HCT116 (cell line): ENCODE measurements at regions not wholly inside any gene's neighbourhood (a gene's known extent, or its start where the extent isn't known, plus 50 kb on each side); places are given as distances from the start of the nearest gene placed in this dataset.

ENCODE experiments used
- ATAC-seq: fragments of 200-7000 bp; cut with Tn5 transposase; 2 replicates; pipeline ENCODE4 v1.9.1; 2020; ENCODE audit warnings: mild to moderate bottlenecking, moderate library complexity
- BruUV-seq: library from RNA; stranded (reverse); fragments of 400-500 nt; replicated peaks from 2 replicates; lab custom pipeline; 2021; lab: Mats Ljungman, UMichigan
- CTCF ChIA-PET: fragments of 300-600 bp; sonication (Branson Sonifier 250); formaldehyde crosslinking; loops from one replicate; lab custom pipeline; 2021; ENCODE audit warnings: antibody characterized with exemption; lab: Charles Lee
- POLR2A ChIA-PET: fragments of 300-600, 350-600 bp; sonication (Branson Sonifier 250); formaldehyde crosslinking; loops from one replicate; lab custom pipeline; 2021; ENCODE audit warnings: antibody characterized with exemption; lab: Charles Lee
- RAD21 ChIA-PET, 2 experiments: fragments of 300-600 bp; sonication (Branson Sonifier 250); formaldehyde crosslinking; loops; one replicate each; lab custom pipeline; 2023; ENCODE audit warnings: low total read pairs in 2 of 2; ENCODE audit not compliant: uncharacterized antibody in 2 of 2, unreplicated experiment in 2 of 2, low non-redundant PET in 1 of 2; lab: Charles Lee
- DNase-seq: peaks from one replicate; pipeline ENCODE4 v3.0.0-alpha.2; 2010; ENCODE audit warnings: low read depth, low spot score
- H2AFZ ChIP-seq: fragments of 200-600 bp; shearing (Covaris generic), sonication (generic); 2 replicates; pipeline ENCODE4 v1.6.1; 2017; ENCODE audit warnings: low read depth, mixed run types, mixed read lengths, antibody characterized with exemption, low read length; ENCODE audit not compliant: poor library complexity, severe bottlenecking
- H3K27ac ChIP-seq: 2 replicates; pipeline ENCODE4 v1.5.1; 2012; ENCODE audit warnings: low read depth, low read length
- H3K27me3 ChIP-seq: fragments of 200-600 bp; sonication (generic); 2 replicates; pipeline ENCODE4 v1.6.1; 2016; ENCODE audit warnings: mixed run types, low read length, mixed read lengths; ENCODE audit not compliant: insufficient read depth
- H3K36me3 ChIP-seq, 2 experiments: fragments of 200-500 bp in 1 of 2; fragments of 200-600 bp in 1 of 2; sonication (Bioruptor generic) in 1 of 2; sonication (generic) in 1 of 2; 2 replicates each; pipeline versions ENCODE4 v1.5.1 to v1.6.1; 2014 to 2016; ENCODE audit warnings: low read length in 2 of 2, inconsistent platforms in 1 of 2, mixed read lengths in 1 of 2, mixed run types in 1 of 2; ENCODE audit not compliant: insufficient read depth in 2 of 2, control insufficient read depth in 1 of 2
- H3K4me1 ChIP-seq, 2 experiments: fragments of 200-600 bp in 1 of 2; sonication (generic) in 1 of 2; 2 replicates each; pipeline versions ENCODE4 v1.5.1 to v1.6.1; 2012 to 2017; ENCODE audit warnings: low read length in 2 of 2, inconsistent platforms in 1 of 2, mild to moderate bottlenecking in 1 of 2, mixed read lengths in 1 of 2, mixed run types in 1 of 2, moderate library complexity in 1 of 2; ENCODE audit not compliant: insufficient read depth in 2 of 2, control insufficient read depth in 1 of 2
- H3K4me2 ChIP-seq: fragments of 200-600 bp; sonication (generic); 2 replicates; pipeline ENCODE4 v1.6.1; 2017; ENCODE audit warnings: mixed run types, low read length, mixed read lengths
- H3K4me3 ChIP-seq, 2 experiments: fragments of 200-600 bp in 1 of 2; sonication (generic) in 1 of 2; replicated peaks in 1 of 2; 2 replicates each; pipeline ENCODE4 v1.5.1; 2011 to 2016; ENCODE audit warnings: low read length in 2 of 2, control low read depth in 1 of 2, low read depth in 1 of 2, mild to moderate bottlenecking in 1 of 2, mixed read lengths in 1 of 2, mixed run types in 1 of 2
- H3K79me2 ChIP-seq: fragments of 200-600 bp; sonication (generic); 2 replicates; pipeline ENCODE4 v1.6.1; 2017; ENCODE audit warnings: mild to moderate bottlenecking, mixed run types, low read length, moderate library complexity, mixed read lengths; ENCODE audit not compliant: insufficient read depth
- H3K9ac ChIP-seq: fragments of 200-600 bp; sonication (generic); 2 replicates; pipeline ENCODE4 v1.6.1; 2016; ENCODE audit warnings: low read length, mixed read lengths
- H3K9me2 ChIP-seq: fragments of 200-600 bp; sonication (generic), shearing (Covaris generic); 2 replicates; pipeline ENCODE4 v1.6.1; 2017; ENCODE audit warnings: mixed run types, mild to moderate bottlenecking, moderate library complexity; ENCODE audit not compliant: insufficient read depth
- H3K9me3 ChIP-seq, 2 experiments: fragments of 200-500 bp in 1 of 2; fragments of 200-600 bp in 1 of 2; sonication (Bioruptor generic) in 1 of 2; sonication (generic) in 1 of 2; 2 replicates each; pipeline ENCODE4 v1.6.1; 2014 to 2017; ENCODE audit warnings: low read length in 2 of 2, mixed read lengths in 2 of 2, inconsistent platforms in 1 of 2, low read depth in 1 of 2, mild to moderate bottlenecking in 1 of 2, mixed run types in 1 of 2, moderate library complexity in 1 of 2; ENCODE audit not compliant: control insufficient read depth in 1 of 2, insufficient read depth in 1 of 2
- H4K20me1 ChIP-seq: fragments of 200-600 bp; sonication (generic), shearing (Covaris generic); 2 replicates; pipeline ENCODE4 v1.6.1; 2017; ENCODE audit warnings: mixed run types, mild to moderate bottlenecking, moderate library complexity; ENCODE audit not compliant: insufficient read depth
- ATF3 ChIP-seq: IDR thresholded peaks from 2 replicates; pipeline ENCODE4 v1.6.1; 2012
- CBX3 ChIP-seq: IDR thresholded peaks from 2 replicates; pipeline ENCODE4 v1.6.1; 2012; ENCODE audit warnings: low read depth
- CEBPB ChIP-seq: IDR thresholded peaks from 2 replicates; pipeline ENCODE4 v1.6.1; 2012; ENCODE audit warnings: low read depth
- EGR1 ChIP-seq: IDR thresholded peaks from 2 replicates; pipeline ENCODE4 v1.6.1; 2012; ENCODE audit warnings: low read depth
- ELF1 ChIP-seq: IDR thresholded peaks from 2 replicates; pipeline ENCODE4 v1.6.1; 2012; ENCODE audit warnings: low read depth, borderline replicate concordance
- EZH2 ChIP-seq: fragments of 200-600 bp; sonication (generic); IDR thresholded peaks from 2 replicates; pipeline ENCODE4 v1.6.1; 2017; ENCODE audit warnings: antibody characterized with exemption, mixed run types
- EZH2phosphoT487 ChIP-seq: fragments of 200-600 bp; IDR thresholded peaks from 2 replicates; pipeline ENCODE4 v1.6.1; 2018; ENCODE audit warnings: antibody characterized with exemption, borderline replicate concordance
- FOSL1 ChIP-seq: IDR thresholded peaks from 2 replicates; pipeline ENCODE4 v1.6.1; 2012; ENCODE audit warnings: low read depth
- JUND ChIP-seq: IDR thresholded peaks from 2 replicates; pipeline ENCODE4 v1.6.1; 2012
- MAX ChIP-seq: IDR thresholded peaks from 2 replicates; pipeline ENCODE4 v1.6.1; 2012
- POLR2A ChIP-seq: IDR thresholded peaks from 2 replicates; pipeline ENCODE4 v1.7.0; 2011; ENCODE audit warnings: borderline replicate concordance; ENCODE audit not compliant: insufficient read depth, insufficient read length; ENCODE audit errors: extremely low read depth
- POLR2AphosphoS5 ChIP-seq: IDR thresholded peaks from 2 replicates; pipeline ENCODE4 v1.6.1; 2011; ENCODE audit warnings: mild to moderate bottlenecking, low read depth, low read length, moderate library complexity
- REST ChIP-seq: IDR thresholded peaks from 2 replicates; pipeline ENCODE4 v1.6.1; 2012; ENCODE audit warnings: low read depth
- SIN3A ChIP-seq: IDR thresholded peaks from 2 replicates; pipeline ENCODE4 v1.6.1; 2012; ENCODE audit warnings: low read depth
- SP1 ChIP-seq: IDR thresholded peaks from 2 replicates; pipeline ENCODE4 v1.6.1; 2012; ENCODE audit warnings: low read depth
- SRF ChIP-seq: IDR thresholded peaks from 2 replicates; pipeline ENCODE4 v1.6.1; 2012; ENCODE audit warnings: low read depth
- YY1 ChIP-seq: IDR thresholded peaks from 2 replicates; pipeline ENCODE4 v1.6.1; 2011; ENCODE audit warnings: low read length, low read depth, moderate library complexity, mild to moderate bottlenecking; ENCODE audit not compliant: insufficient replicate concordance; ENCODE audit errors: extremely low read depth
- ZBTB33 ChIP-seq: IDR thresholded peaks from 2 replicates; pipeline ENCODE4 v1.6.1; 2011; ENCODE audit warnings: mild to moderate bottlenecking, low read length, moderate library complexity; ENCODE audit not compliant: insufficient replicate concordance; ENCODE audit errors: extremely low read depth
- ZFX ChIP-seq: fragments of 450-650 bp; IDR thresholded peaks from 2 replicates; pipeline ENCODE4 v1.6.1; 2017
- ZNF274 ChIP-seq: fragments of 200-500 bp; sonication (Bioruptor generic); IDR thresholded peaks from 2 replicates; pipeline ENCODE4 v1.6.1; 2014; ENCODE audit warnings: mild to moderate bottlenecking, low read depth, low read length, inconsistent platforms
- intact Hi-C: fragments of 100-400 bp; cut with micrococcal nuclease; formaldehyde crosslinking; loops from 2 replicates; pipeline ENCODE4 v1.10.0; 2022

GRCh38 chr18:28647961-28648360, 471.0 kb upstream of the CDH2 start:
- Histone ChIP-seq H3K27me3 (no peaks in the 10 kb centered on the region), H3K79me2 (no peaks in the 10 kb centered on the region), H3K4me3 (no peak overlapping the region), H3K9me3 (no peaks in the 10 kb centered on the region), H3K4me2 (no peak overlapping the region), H3K4me1 (no peaks in the 10 kb centered on the region), H3K9me2 (no peaks in the 10 kb centered on the region), H3K9ac (no peak overlapping the region), H3K27ac (no peak overlapping the region)
- BruUV-seq: no TSS peak
- no peak for ATAC-seq
- POLR2A ChIA-PET: no interaction called here
- intact Hi-C loops: no loop called here
- TF ChIP-seq SIN3A (no peak), JUND (no peak), REST (no peak), ZFX (no peak), YY1 (no peak), ATF3 (no peak), CBX3 (no peak), FOSL1 (no peak), EGR1 (no peak), POLR2AphosphoS5 (no peak), SP1 (no peak), MAX (no peak), POLR2A (no peak), EZH2phosphoT487 (no peak), EZH2 (no peak), SRF (no peak), ZBTB33 (no peak), ZNF274 (no peak), CEBPB (no peak), ELF1 (no peak)
- TF ChIP-seq, all 23 proteins: peak for 0
- Histone ChIP-seq H2AFZ (no peak overlapping the region), H3K36me3 (no peaks in the 10 kb centered on the region), H4K20me1 (no peaks in the 10 kb centered on the region)
- no peak for DNase-seq
- RAD21 ChIA-PET: no interaction called here
- CTCF ChIA-PET: no interaction called here
